Cardiac fibroblast (primary cell): ENCODE measurements at regions not wholly inside any gene's neighbourhood (a gene's known extent, or its start where the extent isn't known, plus 50 kb on each side); places are given as distances from the start of the nearest gene placed in this dataset.

Experiments
- DNase-seq, 2 donors: peaks; one replicate each; pipeline versions ENCODE4 v3.0.0 to v3.0.0-alpha.2; 2010; ENCODE audit warnings: low read depth in 2 of 2
- H3K4me3 ChIP-seq, 2 donors: replicated peaks in 1 of 2; 1 replicate in 1 of 2; 2 replicates in 1 of 2; pipeline ENCODE4 v1.5.1; 2011; ENCODE audit warnings: low read depth in 2 of 2, low read length in 2 of 2, mild to moderate bottlenecking in 2 of 2, moderate library complexity in 1 of 2
- CTCF ChIP-seq: IDR thresholded peaks from one replicate; pipeline ENCODE4 v1.5.1; 2011; ENCODE audit warnings: low read depth, mild to moderate bottlenecking, low read length, inconsistent platforms

- DNase-seq: no peak
- no peak overlapping the region for H3K4me3 ChIP-seq
- TF ChIP-seq CTCF: no peak
Observed at GRCh38 chr16:86430814-86431213, 79.5 kb upstream of the FOXF1 start.

GRCh38 chr16:86431540-86431939 is 78.8 kb upstream of the FOXF1 start:
- no peak overlapping the region for H3K4me3 ChIP-seq
- no peak for DNase-seq
- no peak for TF ChIP-seq CTCF

GRCh38 chr16:86432048-86432447 is 78.3 kb upstream of the FOXF1 start:
- no peak for DNase-seq
- H3K4me3 ChIP-seq: no peak overlapping the region
- no peak for TF ChIP-seq CTCF

GRCh38 chr16:86432691-86433090 is 77.6 kb upstream of the FOXF1 start:
- DNase-seq: no peak

GRCh38 chr16:86436466-86437185 is 73.7 kb upstream of the FOXF1 start:
- no peak overlapping the region for H3K4me3 ChIP-seq
- no peak for TF ChIP-seq CTCF
- DNase-seq: no peak

More at GRCh38 chr16:86432691-86433090, 77.6 kb upstream of the FOXF1 start:
- TF ChIP-seq CTCF: no peak
- H3K4me3 ChIP-seq: no peak overlapping the region

- TF ChIP-seq CTCF: no peak
- no peak overlapping the region for H3K4me3 ChIP-seq
- DNase-seq: no peak
Observed at GRCh38 chr16:86437348-86437747, 73.0 kb upstream of the FOXF1 start.

- no peak for DNase-seq
- TF ChIP-seq CTCF: no peak
- H3K4me3 ChIP-seq: no peak overlapping the region
Observed at GRCh38 chr16:86442703-86443102, 67.6 kb upstream of the FOXF1 start.
